Ovary (tissue), 7 donors: ENCODE measurements at regions not wholly inside any gene's neighbourhood (a gene's known extent, or its start where the extent isn't known, plus 50 kb on each side); places are given as distances from the start of the nearest gene placed in this dataset.

Experiments
- DNase-seq, 5 donors: peaks; one replicate each; pipeline ENCODE4 v3.0.0-alpha.2; 2019 to 2020
- H3K27ac ChIP-seq, 2 donors: fragments of 200-600 bp; one replicate each; pipeline versions ENCODE4 v1.5.1 to v1.8.0; 2019 to 2022
- H3K27me3 ChIP-seq: fragments of 200-600 bp; one replicate; pipeline ENCODE4 v1.8.0; 2022
- H3K36me3 ChIP-seq: fragments of 200-600 bp; sonication (generic); one replicate; pipeline ENCODE4 v1.5.1; 2019
- H3K4me1 ChIP-seq: one replicate; pipeline ENCODE4 v1.8.1; 2013; ENCODE audit warnings: mild to moderate bottlenecking, moderate library complexity; ENCODE audit not compliant: insufficient read depth
- H3K4me3 ChIP-seq: fragments of 200-600 bp; sonication (generic); one replicate; pipeline ENCODE4 v1.5.1; 2017
- H3K9me3 ChIP-seq, 2 donors: fragments of 200-600 bp in 1 of 2; sonication (generic) in 1 of 2; one replicate each; pipeline versions ENCODE4 v1.5.1 to v1.8.1; 2013 to 2019; ENCODE audit warnings: mild to moderate bottlenecking in 1 of 2, moderate library complexity in 1 of 2
- EP300 ChIP-seq: sonication (generic); formaldehyde crosslinking; IDR thresholded peaks from one replicate; pipeline ENCODE4 v1.6.1; 2017; ENCODE audit warnings: antibody characterized with exemption
- POLR2A ChIP-seq: fragments of 450-650 bp; IDR thresholded peaks from one replicate; pipeline ENCODE4 v1.6.1; 2017; ENCODE audit warnings: antibody characterized with exemption, mild to moderate bottlenecking, moderate library complexity
- WGBS, 3 donors: extraction: QIAGEN DNeasy Blood & Tissue Kit in 1 of 3; methylation state at CpG; one replicate each; pipeline versions ENCODE4 v1.1.5 to v1.1.7; 2013 to 2017; 5-methylcytosine and 5-hydroxymethylcytosine counted together
- intact Hi-C, 4 donors: fragments of 100-400 bp; cut with DNase I; formaldehyde crosslinking; loops; one replicate each; pipeline versions ENCODE4 v1.11.0 to v1.15.1; 2022 to 2023
- TF ChIP-seq, protein P1 (sequence below), 3 donors: fragments of 450-650 bp in 2 of 3; fragments of 200-600 bp in 1 of 3; IDR thresholded peaks; one replicate each; pipeline versions ENCODE4 v1.5.1 to v1.8.0; 2016 to 2022; ENCODE audit warnings: antibody characterized with exemption in 3 of 3, mild to moderate bottlenecking in 1 of 3
- donor health status: DM: no; HTN: no; CAD: no; lungs with moderate emphysema.
- donor health status: DM: no; HTN: no; CAD: no.
- donor health status: Bipolar disorder and iron deficiency.
- donor health status: DM: no; HTN: no; CAD: no.
- donor health status: DM: yes; HTN: yes; CAD: no.

DNA sequence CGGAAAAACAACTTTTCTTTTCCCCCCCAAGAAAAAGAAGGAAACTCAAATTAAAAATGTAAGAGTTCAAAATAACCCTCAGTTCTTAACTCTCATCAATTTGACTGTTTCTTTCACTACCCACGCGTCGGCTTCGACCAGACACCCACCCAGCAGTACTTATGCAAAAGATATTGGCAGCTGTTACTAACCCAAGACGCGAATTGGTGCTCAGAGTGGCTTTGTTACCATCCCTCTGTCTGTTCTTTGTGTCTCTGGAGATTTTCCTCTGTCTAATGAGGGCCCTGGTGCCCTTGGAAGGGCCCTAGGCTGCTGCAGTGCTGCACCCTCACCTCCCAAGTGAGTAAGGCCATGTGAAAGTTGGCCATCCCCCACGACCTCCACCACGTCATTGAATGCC lies 180.5 kb upstream of the NECTIN1 start:
- TF ChIP-seq EP300, result no peak
- TF ChIP-seq, protein P1, sequence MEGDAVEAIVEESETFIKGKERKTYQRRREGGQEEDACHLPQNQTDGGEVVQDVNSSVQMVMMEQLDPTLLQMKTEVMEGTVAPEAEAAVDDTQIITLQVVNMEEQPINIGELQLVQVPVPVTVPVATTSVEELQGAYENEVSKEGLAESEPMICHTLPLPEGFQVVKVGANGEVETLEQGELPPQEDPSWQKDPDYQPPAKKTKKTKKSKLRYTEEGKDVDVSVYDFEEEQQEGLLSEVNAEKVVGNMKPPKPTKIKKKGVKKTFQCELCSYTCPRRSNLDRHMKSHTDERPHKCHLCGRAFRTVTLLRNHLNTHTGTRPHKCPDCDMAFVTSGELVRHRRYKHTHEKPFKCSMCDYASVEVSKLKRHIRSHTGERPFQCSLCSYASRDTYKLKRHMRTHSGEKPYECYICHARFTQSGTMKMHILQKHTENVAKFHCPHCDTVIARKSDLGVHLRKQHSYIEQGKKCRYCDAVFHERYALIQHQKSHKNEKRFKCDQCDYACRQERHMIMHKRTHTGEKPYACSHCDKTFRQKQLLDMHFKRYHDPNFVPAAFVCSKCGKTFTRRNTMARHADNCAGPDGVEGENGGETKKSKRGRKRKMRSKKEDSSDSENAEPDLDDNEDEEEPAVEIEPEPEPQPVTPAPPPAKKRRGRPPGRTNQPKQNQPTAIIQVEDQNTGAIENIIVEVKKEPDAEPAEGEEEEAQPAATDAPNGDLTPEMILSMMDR (IDR thresholded peaks at IDR 0.05), result no peak
- no peak for TF ChIP-seq POLR2A
- H3K9me3 ChIP-seq, result no peaks in the 10 kb centered on the region
- H3K27me3 ChIP-seq, result no peaks in the 10 kb centered on the region
- H3K36me3 ChIP-seq, result no peaks in the 10 kb centered on the region
- 79 to 85% (median 81%) methylated on average over 9 of the region's 9 CpGs for WGBS, 3 donors
- intact Hi-C loops, result no loop called here
- H3K4me1 ChIP-seq, result no peaks in the 10 kb centered on the region
- H3K27ac ChIP-seq, result no peak overlapping the region
- DNase-seq, result no peak
- H3K4me3 ChIP-seq, result no peak overlapping the region

DNA sequence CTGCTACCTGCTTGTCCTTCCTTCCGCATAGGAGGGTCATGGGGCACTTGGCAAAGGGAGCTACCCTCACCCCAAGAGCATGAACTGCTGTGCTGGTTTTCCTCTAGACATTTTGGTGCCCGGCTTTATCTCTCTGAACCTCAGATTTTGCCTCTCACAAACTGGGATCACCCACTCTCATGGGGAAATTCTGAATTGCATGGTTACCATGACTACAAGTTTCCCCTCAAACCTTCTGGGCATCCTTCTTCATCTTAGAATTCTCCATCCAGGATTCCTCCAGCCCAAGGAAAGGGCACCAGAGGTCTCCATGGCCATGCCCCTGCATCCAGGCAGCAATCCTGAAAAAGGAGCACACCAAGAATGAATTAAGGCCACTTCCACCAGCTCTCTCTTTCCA lies 180.1 kb upstream of the NECTIN1 start:
- H3K4me1 ChIP-seq, result no peaks in the 10 kb centered on the region
- H3K27ac ChIP-seq, result no peak overlapping the region
- no peaks in the 10 kb centered on the region for H3K9me3 ChIP-seq
- no peaks in the 10 kb centered on the region for H3K36me3 ChIP-seq
- WGBS, 3 donors, result 46 to 81% (median 49%) methylated on average over 2 of the region's 2 CpGs
- H3K27me3 ChIP-seq, result no peaks in the 10 kb centered on the region
- intact Hi-C loops, result no loop called here
- no peak overlapping the region for H3K4me3 ChIP-seq
- TF ChIP-seq EP300 (no peak), POLR2A (no peak)
- TF ChIP-seq, protein P1 (IDR thresholded peaks at IDR 0.05), result no peak
- no peak for DNase-seq

DNA sequence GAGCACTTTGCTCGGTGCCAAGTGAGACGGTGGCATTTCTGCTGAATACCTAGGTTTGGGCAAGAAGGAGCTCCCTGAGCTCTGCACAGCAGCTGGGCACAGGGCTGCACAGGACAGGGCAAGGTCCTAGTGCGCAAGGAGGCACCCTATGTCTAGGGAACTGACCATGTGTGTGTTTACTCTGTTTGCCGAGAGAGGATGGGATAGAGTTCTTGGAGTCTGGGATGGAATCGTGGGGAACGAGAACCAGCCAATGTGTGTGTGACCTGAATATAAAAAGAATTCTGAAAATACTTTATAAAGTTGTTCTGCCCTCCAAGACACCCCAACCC lies 179.5 kb upstream of the NECTIN1 start:
- H3K27ac ChIP-seq, result no peak overlapping the region
- H3K4me3 ChIP-seq, result no peak overlapping the region
- no peak for TF ChIP-seq POLR2A
- TF ChIP-seq, protein P1 (IDR thresholded peaks at IDR 0.05), result no peak
- TF ChIP-seq EP300, result no peak
- no peaks in the 10 kb centered on the region for H3K9me3 ChIP-seq
- H3K27me3 ChIP-seq, result no peaks in the 10 kb centered on the region
- H3K4me1 ChIP-seq, result no peaks in the 10 kb centered on the region
- DNase-seq, result no peak
- WGBS, 3 donors, result 45 to 53% (median 50%) methylated on average over 6 of the region's 6 CpGs
- intact Hi-C loops, result no loop called here
- no peaks in the 10 kb centered on the region for H3K36me3 ChIP-seq

DNA sequence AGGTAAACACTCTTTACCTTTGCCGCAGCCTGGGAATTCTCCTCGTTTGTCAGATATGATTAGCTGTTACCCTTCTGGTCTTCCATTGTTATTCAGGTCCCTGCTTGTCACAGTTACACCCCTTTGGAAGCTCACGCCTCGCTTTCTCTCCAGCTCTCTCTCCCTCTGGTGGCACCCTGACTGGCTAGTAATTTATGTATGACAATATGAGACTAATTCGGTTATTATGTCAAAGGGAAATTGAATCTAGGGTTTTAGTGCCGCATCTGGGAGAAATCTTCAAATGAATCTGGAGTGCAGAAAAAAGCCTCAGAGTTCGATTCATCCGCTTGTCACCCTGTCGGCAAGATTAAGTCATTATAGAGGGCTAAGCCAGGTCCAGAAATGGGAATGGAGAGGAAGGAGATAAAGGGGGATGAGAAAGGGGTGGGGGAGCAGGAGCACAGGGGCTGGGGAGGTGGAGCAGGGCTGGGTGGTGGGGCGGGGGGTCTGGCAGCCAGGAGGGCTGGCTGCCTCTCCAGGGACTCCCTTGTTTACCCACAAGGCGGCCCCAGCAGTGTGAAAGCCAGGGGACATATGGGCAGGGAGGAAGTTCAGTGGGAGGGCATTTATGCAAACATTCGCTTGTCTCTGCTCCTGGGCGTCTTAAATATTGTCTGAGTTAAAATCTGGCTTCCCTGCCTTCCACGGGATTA lies 179.0 kb upstream of the NECTIN1 start:
- Histone ChIP-seq H3K9me3 (no peaks in the 10 kb centered on the region), H3K4me1 (no peaks in the 10 kb centered on the region), H3K27me3 (no peaks in the 10 kb centered on the region), H3K27ac (no peak overlapping the region), H3K4me3 (no peak overlapping the region), H3K36me3 (no peaks in the 10 kb centered on the region)
- DNase-seq, result no peak
- no peak for TF ChIP-seq EP300
- TF ChIP-seq, protein P1 (IDR thresholded peaks at IDR 0.05), result no peak
- no peak for TF ChIP-seq POLR2A
- 45 to 50% (median 50%) methylated on average over 14 of the region's 14 CpGs for WGBS, 3 donors
- intact Hi-C loops, result no loop called here
